Panc1 (cell line): ENCODE measurements at regions not wholly inside any gene's neighbourhood (a gene's known extent, or its start where the extent isn't known, plus 50 kb on each side); places are given as distances from the start of the nearest gene placed in this dataset.
A peak's percentile ranks its signal among the peaks of the same experiment; 100 is the strongest.

Experiments used
- ATAC-seq: fragments of 200-7000 bp; cut with Tn5 transposase; 2 replicates; pipeline ENCODE4 v1.9.1; 2020; ENCODE audit warnings: mild to moderate bottlenecking, moderate library complexity
- BruUV-seq: library from RNA; stranded (reverse); fragments of 400-500 nt; replicated peaks from 2 replicates; lab custom pipeline; 2021; lab: Mats Ljungman, UMichigan
- CTCF ChIA-PET: fragments of 300-600 bp; sonication (Branson Sonifier 250); formaldehyde crosslinking; loops from one replicate; lab custom pipeline; 2022; ENCODE audit warnings: antibody characterized with exemption; lab: Charles Lee
- POLR2A ChIA-PET: fragments of 300-600 bp; sonication (Branson Sonifier 250); formaldehyde crosslinking; loops from one replicate; lab custom pipeline; 2022; ENCODE audit warnings: antibody characterized with exemption; lab: Charles Lee
- DNase-seq: peaks from one replicate; pipeline ENCODE4 v3.0.0-alpha.2; 2010; ENCODE audit warnings: low read depth, low spot score
- H3K27ac ChIP-seq: 2 replicates; pipeline ENCODE4 v1.5.1; 2011; ENCODE audit warnings: mild to moderate bottlenecking, low read length, inconsistent platforms
- H3K27me3 ChIP-seq: fragments of 200-500 bp; sonication (Bioruptor generic); 2 replicates; pipeline ENCODE4 v1.6.0; 2014; ENCODE audit warnings: low read length, inconsistent platforms; ENCODE audit not compliant: control insufficient read depth, insufficient read depth
- H3K36me3 ChIP-seq: fragments of 200-500 bp; sonication (Bioruptor generic); 2 replicates; pipeline ENCODE4 v1.5.1; 2014; ENCODE audit warnings: inconsistent platforms, mild to moderate bottlenecking, low read length, moderate library complexity; ENCODE audit not compliant: control insufficient read depth, insufficient read depth
- H3K4me1 ChIP-seq: 2 replicates; pipeline ENCODE4 v1.5.1; 2011; ENCODE audit warnings: inconsistent platforms, mild to moderate bottlenecking, low read length, moderate library complexity; ENCODE audit not compliant: control insufficient read depth, insufficient read depth
- H3K4me3 ChIP-seq, 2 experiments: 2 replicates each; pipeline ENCODE4 v1.5.1; 2011 to 2012; ENCODE audit warnings: low read depth in 2 of 2, low read length in 2 of 2, mild to moderate bottlenecking in 2 of 2, inconsistent platforms in 1 of 2, moderate library complexity in 1 of 2
- H3K9me3 ChIP-seq: fragments of 200-500 bp; sonication (Bioruptor generic); 2 replicates; pipeline ENCODE4 v1.5.1; 2014; ENCODE audit warnings: low read depth, mild to moderate bottlenecking, inconsistent platforms, low read length, moderate library complexity; ENCODE audit not compliant: control insufficient read depth, insufficient read depth
- POLR2AphosphoS5 ChIP-seq: IDR thresholded peaks from 2 replicates; pipeline ENCODE4 v1.6.1; 2012; ENCODE audit warnings: mild to moderate bottlenecking, low read depth, low read length, moderate library complexity
- SIN3A ChIP-seq: IDR thresholded peaks from 2 replicates; pipeline ENCODE4 v1.6.1; 2012; ENCODE audit warnings: low read depth, mild to moderate bottlenecking, low read length, moderate library complexity, borderline replicate concordance; ENCODE audit not compliant: insufficient read depth
- TCF7L2 ChIP-seq: IDR thresholded peaks from 2 replicates; pipeline ENCODE4 v1.6.1; 2011; ENCODE audit warnings: mild to moderate bottlenecking, low read depth, low read length, inconsistent platforms
- in situ Hi-C: cut with HindIII; loops from 2 replicates; pipeline ENCODE4 v1.10.0; 2016; ENCODE audit warnings: low sequenced_read_pairs, low pct_unique_long_range_greater_than_20kb
- intact Hi-C: fragments of 100-400 bp; cut with micrococcal nuclease; formaldehyde crosslinking; loops from one replicate; pipeline ENCODE4 v1.10.0; 2022; ENCODE audit not compliant: unreplicated experiment
- TF ChIP-seq, protein P1 (sequence below), 2 experiments: IDR thresholded peaks; 2 replicates each; pipeline ENCODE4 v1.6.1; 2011 to 2012; ENCODE audit warnings: low read depth in 2 of 2, control low read depth in 1 of 2, low read length in 1 of 2, mild to moderate bottlenecking in 1 of 2, moderate library complexity in 1 of 2; ENCODE audit not compliant: insufficient read depth in 1 of 2
- TF ChIP-seq, protein P2 (sequence below): fragments of 450-650 bp; IDR thresholded peaks from 2 replicates; pipeline ENCODE4 v1.5.1; 2017; ENCODE audit warnings: mild to moderate bottlenecking

DNA sequence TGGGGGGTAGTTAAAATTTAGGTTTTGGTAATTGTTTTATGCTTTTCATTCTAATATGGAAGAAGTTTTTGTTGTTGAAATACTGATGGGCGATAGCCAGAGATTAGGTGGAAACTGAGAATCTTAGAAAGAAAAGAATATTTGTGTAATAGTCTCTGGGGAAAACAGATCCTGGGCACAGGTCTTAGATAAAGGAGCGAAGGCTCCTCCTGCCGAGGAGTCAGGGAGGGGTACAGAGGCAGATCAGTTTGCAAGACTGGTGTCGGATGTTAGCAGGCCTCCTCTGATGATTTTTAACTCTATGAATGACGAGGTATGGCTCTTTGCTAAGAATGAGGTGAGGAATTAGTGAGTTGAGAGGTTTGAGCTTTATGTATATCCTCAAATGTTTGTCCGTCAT lies 339.7 kb downstream of the HGF start:
- POLR2A ChIA-PET: no interaction called here
- no peak overlapping the region for H3K4me3 ChIP-seq
- TF ChIP-seq, protein P1, sequence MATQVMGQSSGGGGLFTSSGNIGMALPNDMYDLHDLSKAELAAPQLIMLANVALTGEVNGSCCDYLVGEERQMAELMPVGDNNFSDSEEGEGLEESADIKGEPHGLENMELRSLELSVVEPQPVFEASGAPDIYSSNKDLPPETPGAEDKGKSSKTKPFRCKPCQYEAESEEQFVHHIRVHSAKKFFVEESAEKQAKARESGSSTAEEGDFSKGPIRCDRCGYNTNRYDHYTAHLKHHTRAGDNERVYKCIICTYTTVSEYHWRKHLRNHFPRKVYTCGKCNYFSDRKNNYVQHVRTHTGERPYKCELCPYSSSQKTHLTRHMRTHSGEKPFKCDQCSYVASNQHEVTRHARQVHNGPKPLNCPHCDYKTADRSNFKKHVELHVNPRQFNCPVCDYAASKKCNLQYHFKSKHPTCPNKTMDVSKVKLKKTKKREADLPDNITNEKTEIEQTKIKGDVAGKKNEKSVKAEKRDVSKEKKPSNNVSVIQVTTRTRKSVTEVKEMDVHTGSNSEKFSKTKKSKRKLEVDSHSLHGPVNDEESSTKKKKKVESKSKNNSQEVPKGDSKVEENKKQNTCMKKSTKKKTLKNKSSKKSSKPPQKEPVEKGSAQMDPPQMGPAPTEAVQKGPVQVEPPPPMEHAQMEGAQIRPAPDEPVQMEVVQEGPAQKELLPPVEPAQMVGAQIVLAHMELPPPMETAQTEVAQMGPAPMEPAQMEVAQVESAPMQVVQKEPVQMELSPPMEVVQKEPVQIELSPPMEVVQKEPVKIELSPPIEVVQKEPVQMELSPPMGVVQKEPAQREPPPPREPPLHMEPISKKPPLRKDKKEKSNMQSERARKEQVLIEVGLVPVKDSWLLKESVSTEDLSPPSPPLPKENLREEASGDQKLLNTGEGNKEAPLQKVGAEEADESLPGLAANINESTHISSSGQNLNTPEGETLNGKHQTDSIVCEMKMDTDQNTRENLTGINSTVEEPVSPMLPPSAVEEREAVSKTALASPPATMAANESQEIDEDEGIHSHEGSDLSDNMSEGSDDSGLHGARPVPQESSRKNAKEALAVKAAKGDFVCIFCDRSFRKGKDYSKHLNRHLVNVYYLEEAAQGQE (IDR thresholded peaks at IDR 0.05; ENCODE audit: insufficient read depth in 1 of 2, low read depth in 2 of 2, low read length in 1 of 2): no peak
- no peak for TF ChIP-seq POLR2AphosphoS5
- TF ChIP-seq SIN3A: no peak
- TF ChIP-seq, protein P2, sequence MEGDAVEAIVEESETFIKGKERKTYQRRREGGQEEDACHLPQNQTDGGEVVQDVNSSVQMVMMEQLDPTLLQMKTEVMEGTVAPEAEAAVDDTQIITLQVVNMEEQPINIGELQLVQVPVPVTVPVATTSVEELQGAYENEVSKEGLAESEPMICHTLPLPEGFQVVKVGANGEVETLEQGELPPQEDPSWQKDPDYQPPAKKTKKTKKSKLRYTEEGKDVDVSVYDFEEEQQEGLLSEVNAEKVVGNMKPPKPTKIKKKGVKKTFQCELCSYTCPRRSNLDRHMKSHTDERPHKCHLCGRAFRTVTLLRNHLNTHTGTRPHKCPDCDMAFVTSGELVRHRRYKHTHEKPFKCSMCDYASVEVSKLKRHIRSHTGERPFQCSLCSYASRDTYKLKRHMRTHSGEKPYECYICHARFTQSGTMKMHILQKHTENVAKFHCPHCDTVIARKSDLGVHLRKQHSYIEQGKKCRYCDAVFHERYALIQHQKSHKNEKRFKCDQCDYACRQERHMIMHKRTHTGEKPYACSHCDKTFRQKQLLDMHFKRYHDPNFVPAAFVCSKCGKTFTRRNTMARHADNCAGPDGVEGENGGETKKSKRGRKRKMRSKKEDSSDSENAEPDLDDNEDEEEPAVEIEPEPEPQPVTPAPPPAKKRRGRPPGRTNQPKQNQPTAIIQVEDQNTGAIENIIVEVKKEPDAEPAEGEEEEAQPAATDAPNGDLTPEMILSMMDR: peak; percentile 20; the same call in 1 of the 2 replicates
- TF ChIP-seq TCF7L2: no peak
- H3K4me1 ChIP-seq: no peaks in the 10 kb centered on the region
- in situ Hi-C loops (no loop called here), intact Hi-C loops (no loop called here)
- ATAC-seq (no peak), DNase-seq (no peak)
- H3K9me3 ChIP-seq: no peaks in the 10 kb centered on the region
- BruUV-seq: no TSS peak
- H3K27ac ChIP-seq: peak overlapping the region; percentile 13; the same call in 1 of the 2 replicates
- no peaks in the 10 kb centered on the region for H3K27me3 ChIP-seq
- CTCF ChIA-PET: no interaction called here
- no peaks in the 10 kb centered on the region for H3K36me3 ChIP-seq

- Histone ChIP-seq H3K36me3 (no peaks in the 10 kb centered on the region), H3K9me3 (no peaks in the 10 kb centered on the region), H3K27me3 (no peaks in the 10 kb centered on the region), H3K4me1 (no peaks in the 10 kb centered on the region), H3K27ac (peak overlapping the region; percentile 39; the same call in 1 of the 2 replicates), H3K4me3 (no peak overlapping the region)
- DNase-seq: no peak
- ATAC-seq: no peak
- intact Hi-C loops: no loop called here
- TF ChIP-seq, protein P1 (IDR thresholded peaks at IDR 0.05; ENCODE audit: insufficient read depth in 1 of 2, low read depth in 2 of 2, low read length in 1 of 2): no peak
- TF ChIP-seq, protein P2: no peak
- TF ChIP-seq TCF7L2: no peak
- TF ChIP-seq POLR2AphosphoS5: no peak
- no peak for TF ChIP-seq SIN3A
- in situ Hi-C loops: no loop called here
- CTCF ChIA-PET: no interaction called here
- no TSS peak for BruUV-seq
- POLR2A ChIA-PET: interaction anchor here (0.6 kb wide), 1 partner anchor 382 kb away, joined by 5 read pairs; no protein-coding TSS in a partner anchor
Measured at GRCh38 chr7:81427461-81427860, 342.4 kb downstream of the HGF start.
